Vagina (tissue), 2 donors: ENCODE measurements at regions not wholly inside any gene's neighbourhood (a gene's known extent, or its start where the extent isn't known, plus 50 kb on each side); places are given as distances from the start of the nearest gene placed in this dataset.
"Not testable (repeated sequence)": the region's sequence is repeated elsewhere in the genome, so short reads cannot be mapped to it uniquely, and the experiment has no call there.

ENCODE experiments used
- DNase-seq, 2 donors: peaks; one replicate each; pipeline ENCODE4 v3.0.0-alpha.2; 2017; ENCODE audit errors: extremely low spot score in 2 of 2
- H3K27ac ChIP-seq: fragments of 200-600 bp; sonication (generic); one replicate; pipeline ENCODE4 v1.5.1; 2019
- H3K27me3 ChIP-seq: fragments of 200-600 bp; sonication (generic); one replicate; pipeline ENCODE4 v1.5.1; 2019
- H3K36me3 ChIP-seq, 2 donors: fragments of 200-600 bp; sonication (generic); one replicate each; pipeline ENCODE4 v1.5.1; 2017 to 2019
- H3K4me1 ChIP-seq: fragments of 200-600 bp; sonication (generic); one replicate; pipeline ENCODE4 v1.5.1; 2019
- H3K4me3 ChIP-seq, 2 donors: fragments of 200-600 bp; sonication (generic); 1 replicate in 1 of 2; 2 replicates in 1 of 2; pipeline ENCODE4 v1.5.1; 2016 to 2019
- H3K9me3 ChIP-seq: fragments of 200-600 bp; sonication (generic); one replicate; pipeline ENCODE4 v1.5.1; 2019
- CTCF ChIP-seq, 3 experiments: fragments of 450-650 bp in 2 of 3; fragments of 200-600 bp in 1 of 3; sonication (generic) in 1 of 3; IDR thresholded peaks; one replicate each; pipeline ENCODE4 v1.5.1; 2017 to 2019; ENCODE audit warnings: antibody characterized with exemption in 3 of 3, mild to moderate bottlenecking in 2 of 3, moderate library complexity in 2 of 3
- POLR2A ChIP-seq, 2 donors: fragments of 450-650 bp; IDR thresholded peaks; one replicate each; pipeline ENCODE4 v1.6.1; 2017; ENCODE audit warnings: antibody characterized with exemption in 2 of 2, mild to moderate bottlenecking in 2 of 2, moderate library complexity in 2 of 2
- POLR2AphosphoS5 ChIP-seq, 2 donors: sonication (generic); formaldehyde crosslinking; IDR thresholded peaks; one replicate each; pipeline ENCODE4 v1.9.0; 2017; ENCODE audit warnings: antibody characterized with exemption in 2 of 2, mild to moderate bottlenecking in 2 of 2, low read depth in 1 of 2; ENCODE audit not compliant: insufficient read depth in 1 of 2
- intact Hi-C: fragments of 100-400 bp; cut with DNase I; formaldehyde crosslinking; loops from one replicate; pipeline ENCODE4 v1.15.1; 2023

- H3K4me1 ChIP-seq: no peaks in the 10 kb centered on the region
- H3K27me3 ChIP-seq: no peaks in the 10 kb centered on the region
- H3K9me3 ChIP-seq: no peaks in the 10 kb centered on the region
- H3K27ac ChIP-seq: no peak overlapping the region
- no peak for TF ChIP-seq CTCF (IDR thresholded peaks at IDR 0.05)
- TF ChIP-seq POLR2A (IDR thresholded peaks at IDR 0.05): no peak
- no peak for TF ChIP-seq POLR2AphosphoS5 (IDR thresholded peaks at IDR 0.05; ENCODE audit: insufficient read depth in 1 of 2, low read depth in 1 of 2)
- intact Hi-C loops: no loop called here
- no peaks in the 10 kb centered on the region for H3K36me3 ChIP-seq
- no peak for DNase-seq
- no peak overlapping the region for H3K4me3 ChIP-seq
These were observed 163.5 kb upstream of the CXCR4 start for GRCh38 chr2:136281281-136282114.

GRCh38 chr2:136266346-136266745 lies 148.4 kb upstream of the CXCR4 start:
- H3K9me3 ChIP-seq, H3K36me3 ChIP-seq, intact Hi-C loops, H3K4me1 ChIP-seq, H3K27ac ChIP-seq, DNase-seq, H3K27me3 ChIP-seq, H3K4me3 ChIP-seq: not testable (repeated sequence)

GRCh38 chr2:136259551-136259950 lies 141.6 kb upstream of the CXCR4 start:
- TF ChIP-seq POLR2AphosphoS5 (IDR thresholded peaks at IDR 0.05; ENCODE audit: insufficient read depth in 1 of 2, low read depth in 1 of 2) (no peak), POLR2A (IDR thresholded peaks at IDR 0.05) (no peak), CTCF (IDR thresholded peaks at IDR 0.05) (no peak)
- intact Hi-C loops: no loop called here
- no peaks in the 10 kb centered on the region for H3K27me3 ChIP-seq

GRCh38 chr2:136257893-136258292 lies 139.9 kb upstream of the CXCR4 start:
- no peak overlapping the region for H3K27ac ChIP-seq
- no peak for TF ChIP-seq POLR2AphosphoS5 (IDR thresholded peaks at IDR 0.05; ENCODE audit: insufficient read depth in 1 of 2, low read depth in 1 of 2)
- no peak for TF ChIP-seq POLR2A (IDR thresholded peaks at IDR 0.05)
- TF ChIP-seq CTCF (IDR thresholded peaks at IDR 0.05): no peak

More at GRCh38 chr2:136259551-136259950, 141.6 kb upstream of the CXCR4 start:
- Histone ChIP-seq H3K4me3 (no peak overlapping the region), H3K9me3 (no peaks in the 10 kb centered on the region), H3K27ac (no peak overlapping the region), H3K36me3 (no peaks in the 10 kb centered on the region), H3K4me1 (no peaks in the 10 kb centered on the region)
- DNase-seq: no peak

GRCh38 chr2:136255648-136256461 lies 137.9 kb upstream of the CXCR4 start:
- no peaks in the 10 kb centered on the region for H3K36me3 ChIP-seq
- H3K9me3 ChIP-seq: no peaks in the 10 kb centered on the region
- no peak overlapping the region for H3K27ac ChIP-seq
- no peaks in the 10 kb centered on the region for H3K4me1 ChIP-seq
- DNase-seq: no peak
- H3K27me3 ChIP-seq: no peaks in the 10 kb centered on the region
- H3K4me3 ChIP-seq: no peak overlapping the region
- intact Hi-C loops: no loop called here
- TF ChIP-seq POLR2AphosphoS5 (IDR thresholded peaks at IDR 0.05; ENCODE audit: insufficient read depth in 1 of 2, low read depth in 1 of 2) (no peak), CTCF (IDR thresholded peaks at IDR 0.05) (no peak), POLR2A (IDR thresholded peaks at IDR 0.05) (no peak)

More at GRCh38 chr2:136257893-136258292, 139.9 kb upstream of the CXCR4 start:
- Histone ChIP-seq H3K4me3 (no peak overlapping the region), H3K4me1 (no peaks in the 10 kb centered on the region), H3K36me3 (no peaks in the 10 kb centered on the region), H3K9me3 (no peaks in the 10 kb centered on the region), H3K27me3 (no peaks in the 10 kb centered on the region)
- DNase-seq: no peak
- intact Hi-C loops: no loop called here
